DOHH2 (cell line): ENCODE measurements at regions not wholly inside any gene's neighbourhood (a gene's known extent, or its start where the extent isn't known, plus 50 kb on each side); places are given as distances from the start of the nearest gene placed in this dataset.

Source experiments
- EZH2phosphoT487 ChIP-seq: fragments of 200-600 bp; sonication (generic); IDR thresholded peaks from 2 replicates; pipeline ENCODE4 v1.6.1; 2017; ENCODE audit warnings: borderline replicate concordance, mild to moderate bottlenecking, antibody characterized with exemption, low read length, moderate library complexity, mixed read lengths
- TF ChIP-seq, protein P1 (sequence below): fragments of 200-600 bp; sonication (generic); IDR thresholded peaks from one replicate; pipeline ENCODE4 v1.5.1; 2014; ENCODE audit warnings: antibody characterized with exemption, mild to moderate bottlenecking, low read depth, low read length; ENCODE audit not compliant: poor library complexity, severe bottlenecking

DNA sequence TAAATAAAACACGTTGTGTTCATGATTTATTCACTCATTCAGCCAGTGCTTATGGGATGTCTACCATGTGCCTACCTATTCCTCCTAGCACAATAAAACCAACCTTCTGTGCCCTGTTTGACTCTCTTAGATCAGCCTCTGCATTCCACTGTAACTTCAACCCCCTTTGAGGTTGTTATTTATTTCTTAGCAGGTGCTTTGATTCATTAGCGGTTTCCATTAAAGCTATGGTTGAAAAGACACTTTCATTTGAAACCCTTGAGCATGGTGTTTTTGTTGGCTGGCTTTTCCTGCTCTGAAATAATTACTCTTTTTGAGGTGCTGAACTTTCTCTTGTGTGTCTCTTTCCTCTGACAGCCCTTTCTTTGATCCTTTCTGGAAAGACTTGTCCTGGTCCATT is 570.6 kb upstream of the LARGE1 start:
- TF ChIP-seq, protein P1, sequence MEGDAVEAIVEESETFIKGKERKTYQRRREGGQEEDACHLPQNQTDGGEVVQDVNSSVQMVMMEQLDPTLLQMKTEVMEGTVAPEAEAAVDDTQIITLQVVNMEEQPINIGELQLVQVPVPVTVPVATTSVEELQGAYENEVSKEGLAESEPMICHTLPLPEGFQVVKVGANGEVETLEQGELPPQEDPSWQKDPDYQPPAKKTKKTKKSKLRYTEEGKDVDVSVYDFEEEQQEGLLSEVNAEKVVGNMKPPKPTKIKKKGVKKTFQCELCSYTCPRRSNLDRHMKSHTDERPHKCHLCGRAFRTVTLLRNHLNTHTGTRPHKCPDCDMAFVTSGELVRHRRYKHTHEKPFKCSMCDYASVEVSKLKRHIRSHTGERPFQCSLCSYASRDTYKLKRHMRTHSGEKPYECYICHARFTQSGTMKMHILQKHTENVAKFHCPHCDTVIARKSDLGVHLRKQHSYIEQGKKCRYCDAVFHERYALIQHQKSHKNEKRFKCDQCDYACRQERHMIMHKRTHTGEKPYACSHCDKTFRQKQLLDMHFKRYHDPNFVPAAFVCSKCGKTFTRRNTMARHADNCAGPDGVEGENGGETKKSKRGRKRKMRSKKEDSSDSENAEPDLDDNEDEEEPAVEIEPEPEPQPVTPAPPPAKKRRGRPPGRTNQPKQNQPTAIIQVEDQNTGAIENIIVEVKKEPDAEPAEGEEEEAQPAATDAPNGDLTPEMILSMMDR: no peak
- no peak for TF ChIP-seq EZH2phosphoT487
